ENCODE measurements at regions not wholly inside any gene's neighbourhood (a gene's known extent, or its start where the extent isn't known, plus 50 kb on each side); places are given as distances from the start of the nearest gene placed in this dataset.

DNA sequence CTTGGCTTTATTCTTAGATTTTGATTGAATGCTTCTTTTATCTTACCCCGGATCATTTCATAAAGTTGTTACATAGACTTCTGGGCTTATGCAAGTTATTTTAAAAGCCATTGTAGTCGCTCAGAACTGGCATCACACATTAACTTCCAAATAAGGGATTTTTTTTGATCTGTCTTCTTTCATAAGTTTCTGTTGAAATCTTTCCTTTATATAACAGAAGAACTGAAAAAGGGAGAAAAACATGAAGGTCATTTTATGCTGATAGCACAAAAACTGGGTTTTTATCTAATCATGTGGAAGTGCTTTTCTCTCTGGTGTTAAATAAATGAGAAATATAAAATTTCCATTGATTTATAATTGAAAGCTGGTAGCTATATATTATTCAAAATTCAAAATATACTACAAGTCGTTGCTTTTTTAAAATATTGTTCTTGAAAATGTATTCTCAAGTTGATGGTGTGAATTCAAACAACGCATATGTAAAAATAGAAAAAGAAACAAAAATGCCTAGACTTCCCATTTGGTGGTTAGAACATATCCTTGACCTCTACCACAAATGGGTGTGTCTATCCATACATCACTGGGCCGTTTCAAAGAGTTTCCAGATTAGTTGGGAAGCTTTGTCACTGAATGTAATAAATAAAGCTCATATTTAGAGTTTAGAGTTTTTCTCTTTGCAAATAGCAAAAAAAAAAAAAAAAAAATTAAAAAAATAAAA is 258.3 kb upstream of the ZPLD1 start:
- TF ChIP-seq, protein P1, sequence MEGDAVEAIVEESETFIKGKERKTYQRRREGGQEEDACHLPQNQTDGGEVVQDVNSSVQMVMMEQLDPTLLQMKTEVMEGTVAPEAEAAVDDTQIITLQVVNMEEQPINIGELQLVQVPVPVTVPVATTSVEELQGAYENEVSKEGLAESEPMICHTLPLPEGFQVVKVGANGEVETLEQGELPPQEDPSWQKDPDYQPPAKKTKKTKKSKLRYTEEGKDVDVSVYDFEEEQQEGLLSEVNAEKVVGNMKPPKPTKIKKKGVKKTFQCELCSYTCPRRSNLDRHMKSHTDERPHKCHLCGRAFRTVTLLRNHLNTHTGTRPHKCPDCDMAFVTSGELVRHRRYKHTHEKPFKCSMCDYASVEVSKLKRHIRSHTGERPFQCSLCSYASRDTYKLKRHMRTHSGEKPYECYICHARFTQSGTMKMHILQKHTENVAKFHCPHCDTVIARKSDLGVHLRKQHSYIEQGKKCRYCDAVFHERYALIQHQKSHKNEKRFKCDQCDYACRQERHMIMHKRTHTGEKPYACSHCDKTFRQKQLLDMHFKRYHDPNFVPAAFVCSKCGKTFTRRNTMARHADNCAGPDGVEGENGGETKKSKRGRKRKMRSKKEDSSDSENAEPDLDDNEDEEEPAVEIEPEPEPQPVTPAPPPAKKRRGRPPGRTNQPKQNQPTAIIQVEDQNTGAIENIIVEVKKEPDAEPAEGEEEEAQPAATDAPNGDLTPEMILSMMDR (IDR thresholded peaks at IDR 0.05; ENCODE audit: low read depth, low read length), result no peak
- no peaks in the 10 kb centered on the region for H3K9me3 ChIP-seq (ENCODE audit: severe bottlenecking)
- no peak for DNase-seq
- no peaks in the 10 kb centered on the region for H3K27me3 ChIP-seq (ENCODE audit: insufficient read depth, low read depth, severe bottlenecking)
- no peaks in the 10 kb centered on the region for H3K36me3 ChIP-seq
- H3K4me3 ChIP-seq (ENCODE audit: low read depth, low read length), result no peak overlapping the region
- no peak overlapping the region for H3K27ac ChIP-seq

DNA sequence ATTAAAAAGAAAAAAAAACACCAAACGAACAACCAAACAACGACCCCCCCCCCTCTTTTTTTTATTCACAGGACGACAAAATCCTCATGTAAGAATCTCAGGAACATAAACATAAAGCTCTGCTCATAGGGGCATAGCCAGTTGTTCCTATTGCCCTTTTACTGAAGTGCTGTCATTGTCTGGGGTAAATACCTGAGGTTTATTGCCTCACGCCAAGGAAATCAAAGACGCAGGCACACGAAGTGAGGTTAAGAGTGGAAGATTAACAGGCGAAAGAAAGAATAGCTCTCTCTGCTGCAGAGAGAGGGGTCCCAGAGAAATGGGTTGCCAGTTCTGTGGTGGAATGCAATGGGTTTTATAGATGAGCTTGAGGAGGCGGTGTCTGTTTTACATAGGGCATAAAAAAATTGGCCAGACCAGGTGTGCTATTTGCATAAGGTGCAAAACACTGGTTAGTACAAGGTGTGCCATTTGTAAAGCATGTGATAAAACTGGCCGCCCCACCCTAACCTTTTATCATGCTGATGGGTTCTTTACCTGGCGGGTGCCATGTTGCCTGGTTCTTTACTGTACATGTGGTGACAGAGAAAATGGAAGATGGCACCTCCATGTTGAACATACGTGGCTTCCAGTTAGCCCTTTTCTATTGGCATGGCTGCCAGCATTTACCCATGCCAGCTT is 257.6 kb upstream of the ZPLD1 start:
- Histone ChIP-seq H3K9me3 (ENCODE audit: severe bottlenecking) (no peaks in the 10 kb centered on the region), H3K36me3 (no peaks in the 10 kb centered on the region), H3K27ac (no peak overlapping the region), H3K27me3 (ENCODE audit: insufficient read depth, low read depth, severe bottlenecking) (no peaks in the 10 kb centered on the region), H3K4me3 (ENCODE audit: low read depth, low read length) (no peak overlapping the region)
- TF ChIP-seq, protein P1 (IDR thresholded peaks at IDR 0.05; ENCODE audit: low read depth, low read length), result no peak
- no peak for DNase-seq

DNA sequence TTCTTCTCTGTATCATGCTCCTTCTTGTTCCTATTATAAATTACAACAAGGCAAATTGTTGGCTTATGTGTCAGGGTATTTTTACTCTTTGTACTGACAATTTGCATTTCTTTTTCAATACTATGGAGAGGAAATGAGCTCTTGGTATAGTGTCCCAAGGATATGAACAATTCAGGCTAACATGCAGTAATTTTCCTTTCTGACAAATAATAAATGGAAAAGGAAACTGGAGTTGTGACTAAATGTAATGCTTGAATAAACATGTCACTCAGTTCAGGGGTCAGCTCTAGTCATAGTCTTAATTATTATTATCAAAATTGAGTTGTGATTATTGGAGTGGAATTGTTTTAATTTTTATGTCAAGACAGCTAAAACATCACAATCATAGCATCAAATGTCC is 256.0 kb upstream of the ZPLD1 start:
- no peaks in the 10 kb centered on the region for H3K27me3 ChIP-seq (ENCODE audit: insufficient read depth, low read depth, severe bottlenecking)
- H3K36me3 ChIP-seq, result no peaks in the 10 kb centered on the region
- no peak overlapping the region for H3K27ac ChIP-seq
- H3K9me3 ChIP-seq (ENCODE audit: severe bottlenecking), result no peaks in the 10 kb centered on the region
- DNase-seq, result no peak
- no peak overlapping the region for H3K4me3 ChIP-seq (ENCODE audit: low read depth, low read length)
- TF ChIP-seq, protein P1 (IDR thresholded peaks at IDR 0.05; ENCODE audit: low read depth, low read length), result no peak

DNA sequence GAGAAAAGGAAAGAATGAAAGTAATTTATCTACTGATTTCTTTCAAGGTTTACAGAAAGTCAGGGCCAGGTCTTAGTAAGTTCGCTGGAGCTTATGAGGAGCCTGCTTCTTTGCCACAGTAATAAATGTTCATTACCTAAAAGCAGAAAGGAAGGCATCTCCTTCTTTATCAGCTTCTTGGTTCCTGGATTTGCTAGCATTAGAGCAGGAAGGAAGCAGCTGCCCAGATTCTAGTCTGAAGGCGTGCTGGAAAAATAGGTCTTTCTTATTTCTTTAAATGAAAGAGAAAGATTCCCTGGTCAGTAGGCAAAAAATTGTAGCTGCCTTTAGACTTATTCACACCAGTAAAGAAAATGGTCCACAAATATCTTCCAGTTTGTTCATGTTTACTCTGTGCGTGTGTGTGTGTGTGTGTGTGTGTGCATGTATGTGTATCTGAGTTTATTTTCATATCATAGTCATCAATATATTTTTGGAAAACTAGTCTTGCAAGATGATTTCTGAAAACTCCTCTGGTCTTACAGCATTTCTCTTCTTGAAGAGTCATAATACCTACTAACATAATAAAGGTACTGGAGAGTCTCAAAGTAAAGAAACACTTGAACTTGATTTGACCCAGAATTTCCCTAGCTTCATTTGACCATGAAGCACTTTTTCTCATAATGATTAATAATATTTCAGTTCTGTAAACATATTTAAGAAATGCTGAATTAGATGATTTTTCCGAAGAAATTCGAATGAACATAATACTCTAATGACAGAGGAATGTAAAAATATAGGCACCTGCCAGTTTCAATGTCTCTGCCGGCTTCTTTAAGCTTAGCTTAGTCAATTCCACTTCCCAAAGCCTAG is 255.3 kb upstream of the ZPLD1 start:
- TF ChIP-seq, protein P1 (IDR thresholded peaks at IDR 0.05; ENCODE audit: low read depth, low read length), result no peak
- Histone ChIP-seq H3K9me3 (ENCODE audit: severe bottlenecking) (no peaks in the 10 kb centered on the region), H3K4me3 (ENCODE audit: low read depth, low read length) (no peak overlapping the region), H3K36me3 (no peaks in the 10 kb centered on the region), H3K27me3 (ENCODE audit: insufficient read depth, low read depth, severe bottlenecking) (no peaks in the 10 kb centered on the region), H3K27ac (no peak overlapping the region)
- no peak for DNase-seq

DNA sequence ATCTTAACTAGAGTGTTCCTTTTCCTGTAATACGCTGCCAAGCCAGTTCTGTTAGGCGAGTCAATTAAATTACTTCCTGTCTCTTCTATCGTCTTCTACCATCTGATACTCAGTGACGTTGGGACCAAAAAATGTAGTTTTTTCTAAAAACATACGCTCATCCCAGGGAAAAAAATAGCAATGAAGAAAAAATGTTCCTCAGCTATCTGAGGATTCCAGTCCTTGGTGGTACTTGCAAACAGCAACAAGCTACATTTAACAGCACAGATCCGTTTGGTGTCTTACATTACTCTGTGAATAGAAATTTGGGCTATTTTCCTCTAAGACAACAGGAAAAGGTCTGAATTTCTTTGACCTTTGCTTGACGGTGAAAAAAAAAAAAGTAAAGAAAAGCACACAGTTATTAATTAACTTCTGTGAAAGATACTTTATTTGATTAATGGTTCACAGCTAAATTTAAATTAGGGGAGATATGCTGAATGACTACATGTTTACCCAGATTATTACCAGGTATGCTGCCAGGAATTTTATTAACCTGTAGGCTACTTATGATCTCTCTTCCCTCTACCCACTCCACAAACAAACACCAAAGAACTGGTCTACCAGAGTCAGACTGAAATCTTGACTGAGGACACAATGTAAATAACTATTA is 254.4 kb upstream of the ZPLD1 start:
- H3K36me3 ChIP-seq, result no peaks in the 10 kb centered on the region
- no peak overlapping the region for H3K4me3 ChIP-seq (ENCODE audit: low read depth, low read length)
- no peak for DNase-seq
- H3K27me3 ChIP-seq (ENCODE audit: insufficient read depth, low read depth, severe bottlenecking), result no peaks in the 10 kb centered on the region
- no peak overlapping the region for H3K27ac ChIP-seq
- TF ChIP-seq, protein P1 (IDR thresholded peaks at IDR 0.05; ENCODE audit: low read depth, low read length), result no peak
- H3K9me3 ChIP-seq (ENCODE audit: severe bottlenecking), result no peaks in the 10 kb centered on the region
